ENCODE measurements at regions not wholly inside any gene's neighbourhood (a gene's known extent, or its start where the extent isn't known, plus 50 kb on each side); places are given as distances from the start of the nearest gene placed in this dataset.
"Not testable (repeated sequence)": the region's sequence is repeated elsewhere in the genome, so short reads cannot be mapped to it uniquely, and the experiment has no call there.

- no peak for TF ChIP-seq POLR2A (IDR thresholded peaks at IDR 0.05)
- TF ChIP-seq CTCF (IDR thresholded peaks at IDR 0.05): no peak
- no peak for DNase-seq
- H3K4me3 ChIP-seq: no peak overlapping the region
- intact Hi-C loops (cut with DNase I): no loop called here
- WGBS, 4 donors: 44 to 61% (median 54%) methylated on average over 4 of the region's 4 CpGs
- no peaks in the 10 kb centered on the region for H3K9me3 ChIP-seq (replicated peaks in 1 of 3)
- H3K27ac ChIP-seq: no peak overlapping the region
- no peaks in the 10 kb centered on the region for H3K4me1 ChIP-seq (replicated peaks in 1 of 2)
- H3K27me3 ChIP-seq: no peaks in the 10 kb centered on the region
- H3K36me3 ChIP-seq (replicated peaks in 1 of 2): no peaks in the 10 kb centered on the region
These were observed 536.3 kb downstream of the TMEM121 start for GRCh38 chr14:106062502-106063272.

DNA sequence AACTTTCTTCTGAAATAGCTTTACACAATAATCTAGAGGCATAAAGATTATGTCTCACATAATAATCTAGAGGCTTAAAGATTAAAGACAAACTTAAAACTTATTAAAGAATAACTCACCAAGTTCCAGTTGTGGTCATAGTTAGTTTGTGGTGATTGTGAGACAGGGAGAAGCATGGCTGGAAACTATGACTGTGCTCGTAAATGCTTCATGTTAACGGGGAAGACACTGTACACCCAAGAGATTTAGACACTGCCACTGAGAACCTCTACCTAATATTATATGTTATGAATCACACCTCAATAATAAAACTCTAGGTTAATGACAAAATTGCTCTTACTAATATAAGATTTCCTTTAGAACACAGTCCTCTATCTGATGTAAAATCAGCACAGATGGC lies 541.6 kb downstream of the TMEM121 start:
- H3K4me1 ChIP-seq (replicated peaks in 1 of 2): no peaks in the 10 kb centered on the region
- intact Hi-C loops (cut with DNase I): no loop called here
- WGBS, 4 donors: 58 to 78% (median 71%) methylated on average over 2 of the region's 2 CpGs

GRCh38 chr14:106069804-106070625 lies 543.6 kb downstream of the TMEM121 start:
- no peaks in the 10 kb centered on the region for H3K36me3 ChIP-seq (replicated peaks in 1 of 2)
- intact Hi-C loops (cut with DNase I): no loop called here
- no peaks in the 10 kb centered on the region for H3K4me1 ChIP-seq (replicated peaks in 1 of 2)
- no peak overlapping the region for H3K27ac ChIP-seq
- no peaks in the 10 kb centered on the region for H3K27me3 ChIP-seq
- TF ChIP-seq POLR2A (IDR thresholded peaks at IDR 0.05) (no peak), CTCF (IDR thresholded peaks at IDR 0.05) (no peak)
- no peaks in the 10 kb centered on the region for H3K9me3 ChIP-seq (replicated peaks in 1 of 3)
- no peak overlapping the region for H3K4me3 ChIP-seq
- DNase-seq: no peak
- 38 to 50% (median 46%) methylated on average over 3 of the region's 3 CpGs for WGBS, 4 donors

More for the DNA sequence above, 541.6 kb downstream of the TMEM121 start:
- Histone ChIP-seq H3K36me3 (replicated peaks in 1 of 2) (no peaks in the 10 kb centered on the region), H3K4me3 (no peak overlapping the region), H3K27me3 (no peaks in the 10 kb centered on the region), H3K9me3 (replicated peaks in 1 of 3) (no peaks in the 10 kb centered on the region), H3K27ac (no peak overlapping the region)
- no peak for DNase-seq
- TF ChIP-seq CTCF (IDR thresholded peaks at IDR 0.05) (no peak), POLR2A (IDR thresholded peaks at IDR 0.05) (no peak)

DNA sequence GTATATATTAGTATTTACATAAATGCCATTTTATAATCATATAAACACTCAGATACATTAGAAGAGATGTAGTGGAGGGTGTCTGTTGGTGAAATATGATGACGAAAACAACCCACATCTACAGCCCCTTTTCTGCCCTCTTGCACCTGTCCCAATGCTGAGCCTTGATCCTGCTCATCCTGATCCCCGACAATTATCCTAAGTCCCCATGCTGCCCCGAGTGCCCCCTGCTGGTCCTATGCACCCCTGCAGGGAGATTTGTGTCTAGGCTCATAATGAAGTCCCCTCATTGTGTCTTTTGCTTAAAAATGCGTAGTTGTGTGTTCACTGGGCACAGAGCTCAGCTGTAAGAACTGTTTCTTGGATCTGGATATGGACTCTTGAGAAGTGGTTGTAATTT lies 554.5 kb downstream of the TMEM121 start:
- TF ChIP-seq CTCF (IDR thresholded peaks at IDR 0.05) (no peak), POLR2A (IDR thresholded peaks at IDR 0.05) (no peak)
- no peak for DNase-seq
- Histone ChIP-seq H3K9me3 (replicated peaks in 1 of 3) (no peaks in the 10 kb centered on the region), H3K27me3 (peaks cover 8% of the 10 kb centered on the region), H3K36me3 (replicated peaks in 1 of 2) (no peaks in the 10 kb centered on the region), H3K27ac (no peak overlapping the region), H3K4me1 (replicated peaks in 1 of 2) (no peaks in the 10 kb centered on the region), H3K4me3 (no peak overlapping the region)
- intact Hi-C loops (cut with DNase I): no loop called here
- WGBS, 4 donors: 57 to 72% (median 69%) methylated on average over 3 to 4 of the region's 4 CpGs; no CpG with 5 or more reads in 1 of the 4 donors

DNA sequence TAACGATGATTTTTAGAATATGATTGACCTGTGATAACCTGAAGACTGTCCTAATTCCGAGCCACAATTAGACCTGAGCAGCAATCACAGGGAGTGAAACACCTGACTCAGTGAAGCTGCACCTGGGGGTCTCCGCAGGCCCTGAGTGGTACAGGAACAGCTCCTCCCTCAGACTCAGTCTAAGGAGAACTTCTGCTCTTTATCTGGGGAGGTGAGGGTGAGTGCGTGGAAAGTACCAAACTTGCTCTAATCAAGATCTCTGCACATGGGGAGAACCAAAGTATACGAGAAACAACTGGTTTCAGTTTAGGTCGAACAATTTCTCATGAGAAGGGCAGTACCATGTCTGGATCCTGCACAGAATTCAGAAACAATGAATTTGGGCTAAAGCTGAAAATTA lies 555.3 kb downstream of the TMEM121 start:
- H3K9me3 ChIP-seq (replicated peaks in 1 of 3); H3K4me3 ChIP-seq; H3K27ac ChIP-seq; H3K36me3 ChIP-seq (replicated peaks in 1 of 2); H3K27me3 ChIP-seq; H3K4me1 ChIP-seq (replicated peaks in 1 of 2); intact Hi-C loops (cut with DNase I); DNase-seq: not testable (repeated sequence)
- WGBS, 4 donors: 39 to 66% (median 43%) methylated on average over 3 to 4 of the region's 6 CpGs
